ENCODE measurements at regions not wholly inside any gene's neighbourhood (a gene's known extent, or its start where the extent isn't known, plus 50 kb on each side); places are given as distances from the start of the nearest gene placed in this dataset.

GRCh38 chr13:83204886-83205285 lies 677.4 kb downstream of the SLITRK1 start:
- no peak for DNase-seq (ENCODE audit: low read depth in 1 of 2, low spot score in 1 of 2)
- H3K4me3 ChIP-seq (replicated peaks; ENCODE audit: insufficient read depth, low read length), result no peak overlapping the region
- H3K27me3 ChIP-seq (ENCODE audit: insufficient read depth, poor library complexity, severe bottlenecking), result no peaks in the 10 kb centered on the region
- H3K27ac ChIP-seq (replicated peaks), result no peak overlapping the region
- no peak for TF ChIP-seq SPI1 (IDR thresholded peaks at IDR 0.05; ENCODE audit: borderline replicate concordance, low read depth)
- TF ChIP-seq, protein P1, sequence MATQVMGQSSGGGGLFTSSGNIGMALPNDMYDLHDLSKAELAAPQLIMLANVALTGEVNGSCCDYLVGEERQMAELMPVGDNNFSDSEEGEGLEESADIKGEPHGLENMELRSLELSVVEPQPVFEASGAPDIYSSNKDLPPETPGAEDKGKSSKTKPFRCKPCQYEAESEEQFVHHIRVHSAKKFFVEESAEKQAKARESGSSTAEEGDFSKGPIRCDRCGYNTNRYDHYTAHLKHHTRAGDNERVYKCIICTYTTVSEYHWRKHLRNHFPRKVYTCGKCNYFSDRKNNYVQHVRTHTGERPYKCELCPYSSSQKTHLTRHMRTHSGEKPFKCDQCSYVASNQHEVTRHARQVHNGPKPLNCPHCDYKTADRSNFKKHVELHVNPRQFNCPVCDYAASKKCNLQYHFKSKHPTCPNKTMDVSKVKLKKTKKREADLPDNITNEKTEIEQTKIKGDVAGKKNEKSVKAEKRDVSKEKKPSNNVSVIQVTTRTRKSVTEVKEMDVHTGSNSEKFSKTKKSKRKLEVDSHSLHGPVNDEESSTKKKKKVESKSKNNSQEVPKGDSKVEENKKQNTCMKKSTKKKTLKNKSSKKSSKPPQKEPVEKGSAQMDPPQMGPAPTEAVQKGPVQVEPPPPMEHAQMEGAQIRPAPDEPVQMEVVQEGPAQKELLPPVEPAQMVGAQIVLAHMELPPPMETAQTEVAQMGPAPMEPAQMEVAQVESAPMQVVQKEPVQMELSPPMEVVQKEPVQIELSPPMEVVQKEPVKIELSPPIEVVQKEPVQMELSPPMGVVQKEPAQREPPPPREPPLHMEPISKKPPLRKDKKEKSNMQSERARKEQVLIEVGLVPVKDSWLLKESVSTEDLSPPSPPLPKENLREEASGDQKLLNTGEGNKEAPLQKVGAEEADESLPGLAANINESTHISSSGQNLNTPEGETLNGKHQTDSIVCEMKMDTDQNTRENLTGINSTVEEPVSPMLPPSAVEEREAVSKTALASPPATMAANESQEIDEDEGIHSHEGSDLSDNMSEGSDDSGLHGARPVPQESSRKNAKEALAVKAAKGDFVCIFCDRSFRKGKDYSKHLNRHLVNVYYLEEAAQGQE (IDR thresholded peaks at IDR 0.05; ENCODE audit: insufficient replicate concordance, low read depth), result no peak
- TF ChIP-seq GABPA (IDR thresholded peaks at IDR 0.05; ENCODE audit: low read depth), result no peak
- no peak for TF ChIP-seq CTCF (IDR thresholded peaks at IDR 0.05; ENCODE audit: insufficient read depth, low read length)
- TF ChIP-seq POLR2AphosphoS5 (IDR thresholded peaks at IDR 0.05; ENCODE audit: low read depth), result no peak

DNA sequence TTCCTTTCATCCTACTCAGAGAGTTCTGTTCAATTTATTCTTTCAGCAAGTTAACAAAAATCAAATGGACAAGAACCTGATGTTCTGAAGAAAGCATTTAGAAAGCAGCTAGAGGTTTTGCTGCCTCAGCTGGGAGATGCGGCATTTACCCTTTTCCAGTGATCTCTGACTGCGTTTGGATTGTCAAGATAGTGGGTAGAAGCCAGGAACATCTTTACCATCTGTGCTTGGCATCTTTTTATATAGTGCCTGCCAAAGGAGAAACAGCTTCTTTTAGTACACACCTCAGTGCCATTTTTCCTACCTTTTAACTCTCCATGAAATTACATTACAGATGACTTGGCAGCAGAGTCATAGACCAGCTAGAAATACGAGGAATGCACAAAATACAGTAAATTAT lies 680.8 kb downstream of the SLITRK1 start:
- no peaks in the 10 kb centered on the region for H3K27me3 ChIP-seq (ENCODE audit: insufficient read depth, poor library complexity, severe bottlenecking)
- no peak overlapping the region for H3K4me3 ChIP-seq (replicated peaks; ENCODE audit: insufficient read depth, low read length)
- TF ChIP-seq GABPA (IDR thresholded peaks at IDR 0.05; ENCODE audit: low read depth) (no peak), CTCF (IDR thresholded peaks at IDR 0.05; ENCODE audit: insufficient read depth, low read length) (no peak), POLR2AphosphoS5 (IDR thresholded peaks at IDR 0.05; ENCODE audit: low read depth) (no peak), SPI1 (IDR thresholded peaks at IDR 0.05; ENCODE audit: borderline replicate concordance, low read depth) (no peak)
- TF ChIP-seq, protein P1 (IDR thresholded peaks at IDR 0.05; ENCODE audit: insufficient replicate concordance, low read depth), result no peak
- DNase-seq (ENCODE audit: low read depth in 1 of 2, low spot score in 1 of 2), result no peak
- H3K27ac ChIP-seq (replicated peaks), result no peak overlapping the region

GRCh38 chr13:83197316-83197715 lies 685.0 kb downstream of the SLITRK1 start:
- no peak overlapping the region for H3K27ac ChIP-seq (replicated peaks)
- TF ChIP-seq SPI1 (IDR thresholded peaks at IDR 0.05; ENCODE audit: borderline replicate concordance, low read depth) (no peak), GABPA (IDR thresholded peaks at IDR 0.05; ENCODE audit: low read depth) (no peak), CTCF (IDR thresholded peaks at IDR 0.05; ENCODE audit: insufficient read depth, low read length) (no peak), POLR2AphosphoS5 (IDR thresholded peaks at IDR 0.05; ENCODE audit: low read depth) (no peak)
- TF ChIP-seq, protein P1 (IDR thresholded peaks at IDR 0.05; ENCODE audit: insufficient replicate concordance, low read depth), result no peak
- H3K4me3 ChIP-seq (replicated peaks; ENCODE audit: insufficient read depth, low read length), result no peak overlapping the region
- no peaks in the 10 kb centered on the region for H3K27me3 ChIP-seq (ENCODE audit: insufficient read depth, poor library complexity, severe bottlenecking)
- no peak for DNase-seq (ENCODE audit: low read depth in 1 of 2, low spot score in 1 of 2)

All from HL-60 (cell line).